ENCODE measurements at regions not wholly inside any gene's neighbourhood (a gene's known extent, or its start where the extent isn't known, plus 50 kb on each side); places are given as distances from the start of the nearest gene placed in this dataset.

- TF ChIP-seq CTCF (IDR thresholded peaks at IDR 0.05; ENCODE audit: insufficient read depth, low read depth, low read length) (no peak), EZH2 (IDR thresholded peaks at IDR 0.05; ENCODE audit: insufficient read depth, low read length) (no peak)
Measured at GRCh38 chr3:72328755-72329277, 519.4 kb downstream of the SHQ1 start.

All from astrocyte (in vitro differentiated cells and primary cell).